ENCODE measurements at regions not wholly inside any gene's neighbourhood (a gene's known extent, or its start where the extent isn't known, plus 50 kb on each side); places are given as distances from the start of the nearest gene placed in this dataset.

DNA sequence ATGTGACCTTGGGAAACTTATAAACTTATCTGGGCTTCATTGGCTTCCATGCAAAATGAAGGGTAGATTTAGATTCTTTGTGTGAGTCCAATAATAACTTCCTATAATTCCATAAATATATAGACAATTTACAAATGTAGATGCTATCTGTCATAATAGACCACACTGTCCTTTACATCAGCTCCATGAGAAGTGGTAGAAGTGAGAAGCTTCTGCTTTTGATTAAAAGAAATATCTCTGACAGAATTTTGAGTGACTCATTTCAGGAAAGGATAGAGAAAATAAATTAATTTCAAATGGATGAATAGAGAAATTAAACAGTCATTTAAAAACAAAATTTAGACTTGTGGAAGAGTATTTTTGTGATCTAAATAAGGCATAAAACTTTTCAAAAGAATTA, 329.7 kb upstream of the ATP2B1 start:
- Histone ChIP-seq H3K4me3 (ENCODE audit: low read length) (no peak overlapping the region), H3K9me3 (replicated peaks; ENCODE audit: low read length) (no peaks in the 10 kb centered on the region)

DNA sequence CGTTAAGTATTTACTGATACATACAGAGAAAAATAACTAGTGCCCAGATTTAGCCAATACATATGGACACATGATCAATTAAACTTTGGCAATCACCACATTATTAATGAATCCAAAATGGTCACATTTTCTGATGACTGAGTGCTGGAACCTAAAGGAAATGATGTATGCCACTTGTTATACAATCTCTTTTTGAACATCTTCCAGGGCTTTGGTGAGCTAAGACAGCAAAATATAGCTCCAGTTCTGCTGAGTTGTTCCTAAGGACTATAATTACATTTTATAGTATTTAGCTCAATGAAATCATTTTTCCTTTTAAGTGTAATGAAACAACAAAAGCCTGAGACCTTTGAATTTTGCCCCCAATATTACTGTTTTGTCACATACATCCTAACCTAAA, 329.1 kb upstream of the ATP2B1 start:
- Histone ChIP-seq H3K9me3 (replicated peaks; ENCODE audit: low read length) (no peaks in the 10 kb centered on the region), H3K4me1 (ENCODE audit: control insufficient read depth, insufficient read depth, low read length) (peaks cover 26% of the 10 kb centered on the region), H3K4me2 (ENCODE audit: low read length) (peak overlapping the region; percentile 22), H3K4me3 (ENCODE audit: low read length) (no peak overlapping the region), H3K36me3 (ENCODE audit: insufficient read depth, low read length) (no peaks in the 10 kb centered on the region), H3K27me3 (ENCODE audit: control insufficient read depth, insufficient read depth, low read length) (no peaks in the 10 kb centered on the region), H3K9ac (ENCODE audit: low read depth, low read length) (peak overlapping the region; percentile 70)

More for the DNA sequence above, 329.7 kb upstream of the ATP2B1 start:
- no peaks in the 10 kb centered on the region for H3K27me3 ChIP-seq (ENCODE audit: control insufficient read depth, insufficient read depth, low read length)
- peak overlapping the region; percentile 9 for H3K4me2 ChIP-seq (ENCODE audit: low read length)
- H3K4me1 ChIP-seq (ENCODE audit: control insufficient read depth, insufficient read depth, low read length) = peaks cover 31% of the 10 kb centered on the region
- H3K9ac ChIP-seq (ENCODE audit: low read depth, low read length) = peak overlapping the region; percentile 70
- H3K36me3 ChIP-seq (ENCODE audit: insufficient read depth, low read length) = no peaks in the 10 kb centered on the region

DNA sequence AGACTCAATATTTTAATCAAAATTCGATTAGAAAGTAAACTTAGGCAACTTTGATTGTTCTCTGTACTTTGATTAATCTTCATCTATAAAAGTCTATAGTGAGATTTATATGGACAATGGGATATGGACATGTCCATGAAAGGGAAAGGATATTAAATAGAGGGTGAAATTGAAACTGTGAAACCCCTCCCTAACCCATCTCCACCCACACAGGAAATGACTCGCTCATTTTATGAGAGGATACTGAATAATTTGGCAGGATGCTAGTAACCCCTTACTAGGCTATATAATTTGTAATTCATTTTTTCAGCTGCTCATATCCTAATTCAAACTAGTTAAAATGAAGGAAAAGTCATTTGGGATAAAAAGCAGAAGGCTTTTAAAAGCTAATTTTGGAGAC, 328.0 kb upstream of the ATP2B1 start:
- Histone ChIP-seq H3K9me3 (replicated peaks; ENCODE audit: low read length) (no peaks in the 10 kb centered on the region), H3K9ac (ENCODE audit: low read depth, low read length) (peak overlapping the region; percentile 70), H3K4me1 (ENCODE audit: control insufficient read depth, insufficient read depth, low read length) (peaks cover 26% of the 10 kb centered on the region), H3K4me3 (ENCODE audit: low read length) (no peak overlapping the region), H3K27me3 (ENCODE audit: control insufficient read depth, insufficient read depth, low read length) (no peaks in the 10 kb centered on the region), H3K4me2 (ENCODE audit: low read length) (peak overlapping the region; percentile 22), H3K36me3 (ENCODE audit: insufficient read depth, low read length) (no peaks in the 10 kb centered on the region)

DNA sequence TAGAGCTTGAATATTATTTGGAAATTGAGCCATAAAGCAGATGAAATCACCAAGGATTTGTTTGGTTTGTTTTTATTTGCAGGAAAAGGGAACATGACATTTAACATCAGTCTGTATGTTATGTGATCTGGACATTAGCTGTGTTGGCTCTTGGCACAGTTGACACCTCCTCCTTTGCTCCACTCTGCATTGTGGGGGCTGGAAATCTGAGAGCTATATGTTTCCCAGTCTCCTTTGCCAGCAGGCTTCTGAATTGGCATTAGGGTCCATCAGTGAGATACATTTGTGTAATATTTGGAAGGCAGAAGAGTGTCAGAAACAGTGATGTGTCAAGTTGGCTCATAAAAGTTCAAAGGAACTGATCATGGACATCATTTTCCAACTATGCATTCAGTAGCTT, 322.1 kb upstream of the ATP2B1 start:
- Histone ChIP-seq H3K4me2 (ENCODE audit: low read length) (no peak overlapping the region), H3K4me3 (ENCODE audit: low read length) (no peak overlapping the region), H3K4me1 (ENCODE audit: control insufficient read depth, insufficient read depth, low read length) (peaks cover 23% of the 10 kb centered on the region), H3K9me3 (replicated peaks; ENCODE audit: low read length) (no peaks in the 10 kb centered on the region), H3K9ac (ENCODE audit: low read depth, low read length) (no peak overlapping the region), H3K36me3 (ENCODE audit: insufficient read depth, low read length) (no peaks in the 10 kb centered on the region), H3K27me3 (ENCODE audit: control insufficient read depth, insufficient read depth, low read length) (no peaks in the 10 kb centered on the region)

DNA sequence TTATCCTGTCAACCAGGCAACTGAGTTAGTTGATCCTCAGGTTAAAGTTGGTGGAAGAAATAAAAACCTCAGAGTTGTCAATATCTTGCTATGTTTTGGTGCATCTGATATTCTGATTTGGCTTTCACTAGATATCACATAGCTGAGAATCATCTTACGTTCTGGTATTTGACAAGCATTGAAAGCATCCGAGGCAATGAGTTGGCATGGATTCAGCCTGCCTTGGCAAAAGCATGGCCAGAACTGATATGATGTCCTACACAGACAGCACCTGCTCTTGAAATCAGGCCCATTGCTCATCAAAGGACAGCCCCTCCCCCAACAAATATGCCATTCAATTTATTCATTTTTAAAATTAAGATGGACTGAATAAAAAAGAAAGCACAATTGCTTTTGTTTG, 320.7 kb upstream of the ATP2B1 start:
- no peak overlapping the region for H3K4me3 ChIP-seq (ENCODE audit: low read length)
- H3K4me2 ChIP-seq (ENCODE audit: low read length) = peak overlapping the region; percentile 16
- no peaks in the 10 kb centered on the region for H3K9me3 ChIP-seq (replicated peaks; ENCODE audit: low read length)
- no peaks in the 10 kb centered on the region for H3K36me3 ChIP-seq (ENCODE audit: insufficient read depth, low read length)
- H3K9ac ChIP-seq (ENCODE audit: low read depth, low read length) = peak overlapping the region; percentile 59
- H3K4me1 ChIP-seq (ENCODE audit: control insufficient read depth, insufficient read depth, low read length) = peaks cover 23% of the 10 kb centered on the region
- no peaks in the 10 kb centered on the region for H3K27me3 ChIP-seq (ENCODE audit: control insufficient read depth, insufficient read depth, low read length)

DNA sequence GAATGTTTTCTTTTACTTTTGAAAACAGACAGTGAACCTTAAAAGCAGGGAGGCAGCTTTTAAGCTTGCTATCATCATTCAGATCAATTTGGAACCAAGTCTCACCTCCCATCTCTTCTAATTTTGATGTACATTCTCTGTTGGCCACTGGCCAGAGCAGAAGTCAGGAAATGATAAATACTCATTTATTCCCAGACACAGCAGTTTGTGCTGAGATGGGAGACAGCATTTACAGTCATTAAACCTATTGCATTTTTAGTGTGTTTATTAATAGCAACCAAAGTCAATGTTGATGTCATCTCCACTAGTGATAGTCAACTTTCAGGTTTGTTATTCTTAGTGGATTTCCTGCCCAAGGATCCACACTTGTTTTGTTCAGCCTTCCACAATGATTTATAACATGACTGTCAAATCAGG, 320.0 kb upstream of the ATP2B1 start:
- H3K4me1 ChIP-seq (ENCODE audit: control insufficient read depth, insufficient read depth, low read length) = peaks cover 23% of the 10 kb centered on the region
- H3K4me3 ChIP-seq (ENCODE audit: low read length) = no peak overlapping the region
- peak overlapping the region; percentile 44 for H3K4me2 ChIP-seq (ENCODE audit: low read length)
- H3K36me3 ChIP-seq (ENCODE audit: insufficient read depth, low read length) = no peaks in the 10 kb centered on the region
- no peaks in the 10 kb centered on the region for H3K27me3 ChIP-seq (ENCODE audit: control insufficient read depth, insufficient read depth, low read length)
- H3K9me3 ChIP-seq (replicated peaks; ENCODE audit: low read length) = no peaks in the 10 kb centered on the region
- H3K9ac ChIP-seq (ENCODE audit: low read depth, low read length) = peak overlapping the region; percentile 66

DNA sequence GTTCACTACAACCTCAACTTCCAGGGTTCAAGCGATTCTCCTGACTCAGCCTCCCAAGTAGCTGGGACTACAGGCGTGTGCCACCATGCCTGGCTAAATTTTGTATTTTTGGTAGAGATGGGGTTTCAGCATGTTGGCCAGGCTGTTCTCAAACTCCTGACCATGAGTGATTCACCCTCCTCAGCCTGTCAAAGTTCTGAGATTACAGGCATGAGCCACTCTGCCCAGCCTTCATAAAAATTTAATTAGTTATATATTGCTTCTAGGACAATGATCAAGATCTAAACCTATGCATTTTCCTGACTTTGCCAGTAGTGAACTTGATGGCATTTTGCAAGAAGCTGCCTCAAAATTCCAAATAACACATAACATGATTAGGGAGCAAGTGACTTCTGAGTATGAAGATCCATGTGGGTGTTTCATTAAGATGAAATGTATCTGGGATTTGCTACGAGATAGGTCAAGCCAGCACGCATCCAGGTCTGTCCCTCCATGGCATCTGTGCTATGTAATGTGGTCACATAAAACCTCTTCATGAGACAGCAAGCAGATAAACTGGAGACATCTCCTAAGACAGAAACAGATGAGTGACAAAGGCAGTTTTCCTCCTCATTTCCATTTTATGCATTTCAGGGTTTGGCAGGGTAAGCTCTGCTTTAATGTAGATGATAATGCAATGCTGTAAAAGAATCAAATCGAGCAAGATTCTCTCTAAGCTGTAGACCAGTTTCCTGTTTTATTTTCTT, 319.4 kb upstream of the ATP2B1 start:
- H3K36me3 ChIP-seq (ENCODE audit: insufficient read depth, low read length) = no peaks in the 10 kb centered on the region
- no peak overlapping the region for H3K4me3 ChIP-seq (ENCODE audit: low read length)
- H3K4me1 ChIP-seq (ENCODE audit: control insufficient read depth, insufficient read depth, low read length) = peaks cover 23% of the 10 kb centered on the region
- H3K27me3 ChIP-seq (ENCODE audit: control insufficient read depth, insufficient read depth, low read length) = no peaks in the 10 kb centered on the region
- H3K9ac ChIP-seq (ENCODE audit: low read depth, low read length) = peak overlapping the region; percentile 66
- peak overlapping the region; percentile 44 for H3K4me2 ChIP-seq (ENCODE audit: low read length)
- H3K9me3 ChIP-seq (replicated peaks; ENCODE audit: low read length) = no peaks in the 10 kb centered on the region

DNA sequence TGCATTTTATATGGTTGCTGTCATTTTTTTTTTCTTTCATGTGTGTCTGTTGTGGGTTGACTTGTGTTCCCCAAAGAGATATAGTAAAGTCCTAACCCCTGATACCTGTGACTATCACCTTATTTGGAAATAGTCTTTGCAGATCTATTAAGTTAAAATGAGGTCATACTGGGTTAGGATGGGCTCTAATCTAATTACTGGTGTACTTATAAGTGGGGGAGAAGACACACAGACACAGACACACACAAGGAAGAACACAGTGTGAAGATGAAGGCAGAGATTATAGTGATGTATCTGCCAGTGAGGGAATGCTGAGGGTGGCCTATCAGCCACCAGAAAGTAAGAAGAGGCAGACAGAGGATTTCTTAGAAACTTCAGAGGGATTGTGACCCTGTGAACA, 318.4 kb upstream of the ATP2B1 start:
- Histone ChIP-seq H3K9me3 (replicated peaks; ENCODE audit: low read length) (no peaks in the 10 kb centered on the region), H3K4me2 (ENCODE audit: low read length) (no peak overlapping the region), H3K27me3 (ENCODE audit: control insufficient read depth, insufficient read depth, low read length) (no peaks in the 10 kb centered on the region), H3K36me3 (ENCODE audit: insufficient read depth, low read length) (no peaks in the 10 kb centered on the region), H3K4me1 (ENCODE audit: control insufficient read depth, insufficient read depth, low read length) (peaks cover 23% of the 10 kb centered on the region), H3K4me3 (ENCODE audit: low read length) (no peak overlapping the region), H3K9ac (ENCODE audit: low read depth, low read length) (no peak overlapping the region)

DNA sequence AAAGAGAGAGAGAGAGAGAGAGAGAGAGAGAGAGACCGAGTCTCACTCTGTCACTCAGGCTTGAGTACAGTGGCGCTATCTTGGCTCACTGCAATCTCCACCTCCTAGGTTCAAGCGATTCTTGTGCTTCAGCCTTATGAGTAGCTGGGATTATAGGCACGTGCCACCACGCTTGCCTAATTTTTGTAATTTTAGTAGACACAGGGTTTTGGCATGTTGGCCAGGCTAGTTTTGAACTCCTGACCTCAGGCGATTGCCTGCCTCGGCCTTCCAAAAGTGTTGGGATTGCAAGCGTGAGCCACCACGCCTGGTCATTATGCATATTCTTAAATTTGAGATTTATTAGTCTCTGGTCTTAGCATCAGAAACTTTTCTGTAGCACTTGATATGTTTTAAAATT, 317.9 kb upstream of the ATP2B1 start:
- H3K4me3 ChIP-seq (ENCODE audit: low read length) = no peak overlapping the region
- no peaks in the 10 kb centered on the region for H3K36me3 ChIP-seq (ENCODE audit: insufficient read depth, low read length)
- peaks cover 23% of the 10 kb centered on the region for H3K4me1 ChIP-seq (ENCODE audit: control insufficient read depth, insufficient read depth, low read length)
- H3K9me3 ChIP-seq (replicated peaks; ENCODE audit: low read length) = no peaks in the 10 kb centered on the region
- no peaks in the 10 kb centered on the region for H3K27me3 ChIP-seq (ENCODE audit: control insufficient read depth, insufficient read depth, low read length)
- no peak overlapping the region for H3K9ac ChIP-seq (ENCODE audit: low read depth, low read length)
- no peak overlapping the region for H3K4me2 ChIP-seq (ENCODE audit: low read length)

DNA sequence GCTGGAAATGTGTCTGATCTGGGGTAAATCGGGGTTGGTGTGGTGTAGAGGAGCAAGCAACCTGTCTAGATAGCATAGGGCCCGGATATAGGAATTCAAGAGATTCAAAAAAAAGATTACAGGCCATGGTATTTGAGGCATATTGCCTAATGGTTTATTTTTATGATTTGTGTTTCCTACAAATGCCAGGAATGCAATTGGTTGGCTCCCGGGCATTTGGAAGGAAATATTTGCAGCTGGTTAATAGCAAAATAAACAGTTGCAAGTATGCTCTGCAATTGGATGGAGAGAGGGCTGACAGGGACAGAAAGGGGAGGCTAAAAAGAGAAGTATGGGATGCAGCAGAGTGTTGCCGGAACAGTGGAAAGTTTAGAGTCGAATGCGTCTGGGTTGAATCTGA, 315.6 kb upstream of the ATP2B1 start:
- Histone ChIP-seq H3K9me3 (replicated peaks; ENCODE audit: low read length) (no peaks in the 10 kb centered on the region), H3K4me3 (ENCODE audit: low read length) (no peak overlapping the region), H3K27me3 (ENCODE audit: control insufficient read depth, insufficient read depth, low read length) (no peaks in the 10 kb centered on the region), H3K4me1 (ENCODE audit: control insufficient read depth, insufficient read depth, low read length) (peaks cover 19% of the 10 kb centered on the region), H3K36me3 (ENCODE audit: insufficient read depth, low read length) (no peaks in the 10 kb centered on the region), H3K4me2 (ENCODE audit: low read length) (no peak overlapping the region), H3K9ac (ENCODE audit: low read depth, low read length) (no peak overlapping the region)

DNA sequence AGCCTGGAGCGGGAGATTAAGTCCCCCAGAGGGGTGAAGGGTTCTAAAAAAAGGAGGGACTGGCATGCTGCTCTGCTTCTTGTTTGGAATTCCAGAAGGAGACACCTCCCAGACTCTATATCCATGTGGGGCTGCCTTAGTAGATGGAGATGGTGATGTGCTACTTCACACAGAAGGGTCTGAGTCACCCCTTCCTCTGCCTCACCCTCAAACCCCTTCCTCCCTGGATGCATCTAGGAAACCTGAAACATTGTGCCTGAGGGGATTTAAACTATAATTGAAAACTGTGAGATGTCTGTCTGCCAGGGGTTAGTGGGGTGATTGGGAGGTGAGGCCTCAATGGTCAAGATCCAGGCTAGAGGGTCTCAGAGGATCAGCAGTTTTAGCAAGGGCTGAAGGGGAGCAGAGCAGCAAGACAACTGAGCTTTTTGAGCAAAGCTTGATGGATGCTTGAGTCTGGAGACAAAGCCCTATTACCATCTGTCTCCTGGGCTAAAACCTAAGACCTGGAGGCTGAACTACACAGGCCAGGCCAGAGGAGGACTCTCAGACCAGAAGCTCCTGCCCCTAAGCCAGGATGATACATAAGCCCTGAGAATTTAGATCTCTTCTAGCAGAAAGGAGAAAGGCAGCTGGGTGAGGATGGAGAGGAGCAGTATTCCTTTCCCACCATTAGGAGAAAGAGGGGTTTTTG, 314.7 kb upstream of the ATP2B1 start:
- no peaks in the 10 kb centered on the region for H3K9me3 ChIP-seq (replicated peaks; ENCODE audit: low read length)
- no peak overlapping the region for H3K9ac ChIP-seq (ENCODE audit: low read depth, low read length)
- H3K27me3 ChIP-seq (ENCODE audit: control insufficient read depth, insufficient read depth, low read length) = no peaks in the 10 kb centered on the region
- H3K4me3 ChIP-seq (ENCODE audit: low read length) = no peak overlapping the region
- no peaks in the 10 kb centered on the region for H3K36me3 ChIP-seq (ENCODE audit: insufficient read depth, low read length)
- H3K4me1 ChIP-seq (ENCODE audit: control insufficient read depth, insufficient read depth, low read length) = peaks cover 10% of the 10 kb centered on the region
- no peak overlapping the region for H3K4me2 ChIP-seq (ENCODE audit: low read length)
